ENCODE measurements at regions not wholly inside any gene's neighbourhood (a gene's known extent, or its start where the extent isn't known, plus 50 kb on each side); places are given as distances from the start of the nearest gene placed in this dataset.

- DNase-seq (no peak), ATAC-seq (ENCODE audit: low read depth) (no peak)
- Mint-ChIP-seq H3K27ac (no peak overlapping the region), H3K4me3 (no peak overlapping the region), H3K9me3 (ENCODE audit: insufficient read depth) (no peaks in the 10 kb centered on the region), H3K27me3 (no peaks in the 10 kb centered on the region), H3K4me1 (no peaks in the 10 kb centered on the region)
- intact Hi-C loops (cut with micrococcal nuclease): no loop called here
- H3K27ac ChIP-seq (ENCODE audit: low read length in 2 of 2): no peak overlapping the region
- ChIA-PET CTCF (no interaction called here), POLR2A (no interaction called here)
- no peak for TF ChIP-seq EZH2 (IDR thresholded peaks at IDR 0.05; ENCODE audit: borderline replicate concordance, insufficient read depth, low read depth, low read length, poor library complexity, severe bottlenecking)
- no peak for TF ChIP-seq CTCF (IDR thresholded peaks at IDR 0.05)
- H3K9me3 ChIP-seq (ENCODE audit: control extremely low read depth in 1 of 3, control insufficient read depth in 2 of 3, insufficient read depth in 1 of 3, low read length in 2 of 3): no peaks in the 10 kb centered on the region
- WGBS (ENCODE audit: insufficient coverage): no CpG with 5 or more reads among the region's 2 CpGs
- H3K9ac ChIP-seq (ENCODE audit: low read length): no peak overlapping the region
- H3K79me2 ChIP-seq (ENCODE audit: control insufficient read depth, insufficient read depth, low read length): no peaks in the 10 kb centered on the region
- no peaks in the 10 kb centered on the region for H3K36me3 ChIP-seq (replicated peaks in 1 of 2; ENCODE audit: control extremely low read depth in 1 of 2, control insufficient read depth in 1 of 2, extremely low read depth in 1 of 2, insufficient read depth in 2 of 2, low read length in 1 of 2)
- no peaks in the 10 kb centered on the region for H3K27me3 ChIP-seq (replicated peaks in 1 of 4; ENCODE audit: control extremely low read depth in 1 of 4, control insufficient read depth in 3 of 4, insufficient read depth in 4 of 4, low read length in 3 of 4)
- H4K20me1 ChIP-seq (ENCODE audit: control insufficient read depth, insufficient read depth, low read length, poor library complexity, severe bottlenecking): no peaks in the 10 kb centered on the region
- no peak overlapping the region for H3K4me3 ChIP-seq (ENCODE audit: control extremely low read depth in 1 of 5, extremely low read depth in 1 of 5, insufficient read depth in 1 of 5, low read depth in 2 of 5, low read length in 4 of 5)
- H3K4me1 ChIP-seq (ENCODE audit: control insufficient read depth in 2 of 2, insufficient read depth in 2 of 2, low read length in 2 of 2): no peaks in the 10 kb centered on the region
- H2AFZ ChIP-seq (ENCODE audit: insufficient read depth, low read depth, low read length, poor library complexity, severe bottlenecking): no peak overlapping the region
- H3K4me2 ChIP-seq (replicated peaks; ENCODE audit: low read depth, low read length, poor library complexity, severe bottlenecking): no peak overlapping the region
Observed at GRCh38 chr1:238981317-238981933, 404.9 kb upstream of the CHRM3 start.

GRCh38 chr1:238980053-238980452 lies 406.3 kb upstream of the CHRM3 start:
- CTCF ChIA-PET: no interaction called here
- 100% methylated on average over 1 of the region's 2 CpGs for WGBS (ENCODE audit: insufficient coverage)
- no peaks in the 10 kb centered on the region for H4K20me1 ChIP-seq (ENCODE audit: control insufficient read depth, insufficient read depth, low read length, poor library complexity, severe bottlenecking)
- peaks cover 0 to 2% (median 0%) of the 10 kb centered on the region in 3 donors for H3K9me3 ChIP-seq (ENCODE audit: control extremely low read depth in 1 of 3, control insufficient read depth in 2 of 3, insufficient read depth in 1 of 3, low read length in 2 of 3)
- H3K79me2 ChIP-seq (ENCODE audit: control insufficient read depth, insufficient read depth, low read length): no peaks in the 10 kb centered on the region
- Mint-ChIP-seq H3K4me1 (no peaks in the 10 kb centered on the region), H3K4me3 (no peak overlapping the region), H3K9me3 (ENCODE audit: insufficient read depth) (no peaks in the 10 kb centered on the region), H3K27ac (no peak overlapping the region), H3K27me3 (no peaks in the 10 kb centered on the region)
- no peaks in the 10 kb centered on the region for H3K27me3 ChIP-seq (replicated peaks in 1 of 4; ENCODE audit: control extremely low read depth in 1 of 4, control insufficient read depth in 3 of 4, insufficient read depth in 4 of 4, low read length in 3 of 4)
- ATAC-seq (ENCODE audit: low read depth) (no peak), DNase-seq (no peak)
- POLR2A ChIA-PET: no interaction called here
- no peaks in the 10 kb centered on the region for H3K4me1 ChIP-seq (ENCODE audit: control insufficient read depth in 2 of 2, insufficient read depth in 2 of 2, low read length in 2 of 2)
- no peak overlapping the region for H3K9ac ChIP-seq (ENCODE audit: low read length)
- H3K4me3 ChIP-seq (ENCODE audit: control extremely low read depth in 1 of 5, extremely low read depth in 1 of 5, insufficient read depth in 1 of 5, low read depth in 2 of 5, low read length in 4 of 5): no peak overlapping the region
- no peak for TF ChIP-seq CTCF (IDR thresholded peaks at IDR 0.05)
- no peak for TF ChIP-seq EZH2 (IDR thresholded peaks at IDR 0.05; ENCODE audit: borderline replicate concordance, insufficient read depth, low read depth, low read length, poor library complexity, severe bottlenecking)
- no peaks in the 10 kb centered on the region for H3K36me3 ChIP-seq (replicated peaks in 1 of 2; ENCODE audit: control extremely low read depth in 1 of 2, control insufficient read depth in 1 of 2, extremely low read depth in 1 of 2, insufficient read depth in 2 of 2, low read length in 1 of 2)
- no peak overlapping the region for H3K4me2 ChIP-seq (replicated peaks; ENCODE audit: low read depth, low read length, poor library complexity, severe bottlenecking)
- no peak overlapping the region for H3K27ac ChIP-seq (ENCODE audit: low read length in 2 of 2)
- intact Hi-C loops (cut with micrococcal nuclease): no loop called here
- H2AFZ ChIP-seq (ENCODE audit: insufficient read depth, low read depth, low read length, poor library complexity, severe bottlenecking): no peak overlapping the region

Data from B cell (primary cell).